ENCODE measurements at regions not wholly inside any gene's neighbourhood (a gene's known extent, or its start where the extent isn't known, plus 50 kb on each side); places are given as distances from the start of the nearest gene placed in this dataset.

DNA sequence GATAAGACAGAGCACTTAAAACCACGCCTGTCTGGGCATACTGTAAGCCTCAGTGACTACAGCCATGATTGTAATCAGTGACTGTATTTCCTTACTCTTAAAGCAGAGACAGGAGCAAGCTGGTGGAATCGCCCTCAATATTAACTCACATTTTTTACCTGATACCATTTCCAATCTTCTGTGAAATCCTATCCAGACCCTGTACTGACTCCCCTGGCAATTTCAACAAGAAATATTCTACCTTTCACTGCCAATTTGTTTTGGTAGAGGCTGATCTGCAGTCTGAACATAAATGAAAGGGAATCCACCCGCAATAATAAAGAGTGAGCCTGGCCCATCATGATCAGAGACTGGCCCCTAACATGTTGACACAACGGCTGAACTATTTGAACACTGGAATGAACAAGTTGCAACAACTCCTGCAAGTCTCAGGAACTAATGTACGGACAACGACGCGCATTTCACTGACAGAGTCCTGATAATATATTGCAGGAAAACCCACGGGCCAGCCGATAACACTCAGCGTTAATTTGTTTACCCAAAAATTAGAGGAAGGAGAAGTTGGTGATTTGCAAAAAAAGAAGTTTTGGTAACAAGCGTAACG lies 195.5 kb upstream of the BTG1 start:
- no peaks in the 10 kb centered on the region for H3K27me3 ChIP-seq (ENCODE audit: insufficient read depth, low read length)
- H3K27ac ChIP-seq (ENCODE audit: low read depth, low read length): no peak overlapping the region
- no peaks in the 10 kb centered on the region for H3K36me3 ChIP-seq (ENCODE audit: insufficient read depth, low read length)
- H3K4me1 ChIP-seq (ENCODE audit: control insufficient read depth, insufficient read depth, low read length, unreplicated experiment): no peaks in the 10 kb centered on the region
- H2AFZ ChIP-seq (ENCODE audit: low read length, unreplicated experiment): no peak overlapping the region
- no peaks in the 10 kb centered on the region for H3K79me2 ChIP-seq (ENCODE audit: control insufficient read depth, insufficient read depth, low read length, unreplicated experiment)
- no peak overlapping the region for H3K4me3 ChIP-seq (ENCODE audit: low read depth, low read length)

GRCh38 chr12:92340441-92341064 lies 194.9 kb upstream of the BTG1 start:
- H3K4me1 ChIP-seq (ENCODE audit: control insufficient read depth, insufficient read depth, low read length, unreplicated experiment): no peaks in the 10 kb centered on the region

DNA sequence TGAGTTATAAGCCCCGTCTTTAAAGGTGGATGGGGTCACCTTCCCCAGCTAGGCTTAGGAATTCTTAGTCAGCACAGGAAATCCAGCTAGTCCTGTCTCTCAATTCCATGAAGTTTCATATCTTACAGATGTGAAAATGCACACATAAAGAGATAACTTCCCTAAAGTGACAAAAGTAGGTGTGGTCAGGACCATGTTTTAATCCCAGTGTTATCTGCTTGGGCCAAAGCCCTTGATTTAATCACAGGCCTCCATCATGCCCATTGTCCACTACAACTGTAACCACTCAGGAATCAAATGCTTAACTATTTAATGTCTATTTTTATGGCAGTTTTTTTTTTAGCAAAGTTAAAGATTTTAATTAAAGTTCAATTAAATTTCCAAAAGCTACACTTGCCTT lies 194.4 kb upstream of the BTG1 start:
- Histone ChIP-seq H3K27me3 (ENCODE audit: insufficient read depth, low read length) (no peaks in the 10 kb centered on the region), H3K4me1 (ENCODE audit: control insufficient read depth, insufficient read depth, low read length, unreplicated experiment) (no peaks in the 10 kb centered on the region), H2AFZ (ENCODE audit: low read length, unreplicated experiment) (no peak overlapping the region), H3K4me3 (ENCODE audit: low read depth, low read length) (no peak overlapping the region), H3K79me2 (ENCODE audit: control insufficient read depth, insufficient read depth, low read length, unreplicated experiment) (no peaks in the 10 kb centered on the region), H3K27ac (ENCODE audit: low read depth, low read length) (no peak overlapping the region), H3K36me3 (ENCODE audit: insufficient read depth, low read length) (no peaks in the 10 kb centered on the region)

More at GRCh38 chr12:92340441-92341064, 194.9 kb upstream of the BTG1 start:
- H2AFZ ChIP-seq (ENCODE audit: low read length, unreplicated experiment): no peak overlapping the region
- no peaks in the 10 kb centered on the region for H3K27me3 ChIP-seq (ENCODE audit: insufficient read depth, low read length)
- H3K27ac ChIP-seq (ENCODE audit: low read depth, low read length): no peak overlapping the region
- H3K79me2 ChIP-seq (ENCODE audit: control insufficient read depth, insufficient read depth, low read length, unreplicated experiment): no peaks in the 10 kb centered on the region
- no peak overlapping the region for H3K4me3 ChIP-seq (ENCODE audit: low read depth, low read length)
- no peaks in the 10 kb centered on the region for H3K36me3 ChIP-seq (ENCODE audit: insufficient read depth, low read length)

GRCh38 chr12:92339198-92339821 lies 193.7 kb upstream of the BTG1 start:
- no peaks in the 10 kb centered on the region for H3K4me1 ChIP-seq (ENCODE audit: control insufficient read depth, insufficient read depth, low read length, unreplicated experiment)
- no peak overlapping the region for H3K4me3 ChIP-seq (ENCODE audit: low read depth, low read length)
- no peaks in the 10 kb centered on the region for H3K79me2 ChIP-seq (ENCODE audit: control insufficient read depth, insufficient read depth, low read length, unreplicated experiment)
- H3K27me3 ChIP-seq (ENCODE audit: insufficient read depth, low read length): no peaks in the 10 kb centered on the region
- H3K27ac ChIP-seq (ENCODE audit: low read depth, low read length): no peak overlapping the region
- H2AFZ ChIP-seq (ENCODE audit: low read length, unreplicated experiment): no peak overlapping the region
- no peaks in the 10 kb centered on the region for H3K36me3 ChIP-seq (ENCODE audit: insufficient read depth, low read length)

GRCh38 chr12:92338671-92339070 lies 193.0 kb upstream of the BTG1 start:
- Histone ChIP-seq H3K27ac (ENCODE audit: low read depth, low read length) (no peak overlapping the region), H3K4me3 (ENCODE audit: low read depth, low read length) (no peak overlapping the region), H3K79me2 (ENCODE audit: control insufficient read depth, insufficient read depth, low read length, unreplicated experiment) (no peaks in the 10 kb centered on the region), H3K4me1 (ENCODE audit: control insufficient read depth, insufficient read depth, low read length, unreplicated experiment) (no peaks in the 10 kb centered on the region), H3K36me3 (ENCODE audit: insufficient read depth, low read length) (no peaks in the 10 kb centered on the region), H2AFZ (ENCODE audit: low read length, unreplicated experiment) (no peak overlapping the region), H3K27me3 (ENCODE audit: insufficient read depth, low read length) (no peaks in the 10 kb centered on the region)

GRCh38 chr12:92338102-92338501 lies 192.5 kb upstream of the BTG1 start:
- no peaks in the 10 kb centered on the region for H3K27me3 ChIP-seq (ENCODE audit: insufficient read depth, low read length)
- no peaks in the 10 kb centered on the region for H3K79me2 ChIP-seq (ENCODE audit: control insufficient read depth, insufficient read depth, low read length, unreplicated experiment)
- H3K27ac ChIP-seq (ENCODE audit: low read depth, low read length): no peak overlapping the region
- H3K4me3 ChIP-seq (ENCODE audit: low read depth, low read length): no peak overlapping the region
- H3K4me1 ChIP-seq (ENCODE audit: control insufficient read depth, insufficient read depth, low read length, unreplicated experiment): no peaks in the 10 kb centered on the region
- no peaks in the 10 kb centered on the region for H3K36me3 ChIP-seq (ENCODE audit: insufficient read depth, low read length)
- H2AFZ ChIP-seq (ENCODE audit: low read length, unreplicated experiment): no peak overlapping the region

- H3K27me3 ChIP-seq (ENCODE audit: insufficient read depth, low read length): no peaks in the 10 kb centered on the region
- no peak overlapping the region for H3K4me3 ChIP-seq (ENCODE audit: low read depth, low read length)
- no peaks in the 10 kb centered on the region for H3K36me3 ChIP-seq (ENCODE audit: insufficient read depth, low read length)
- no peak overlapping the region for H3K27ac ChIP-seq (ENCODE audit: low read depth, low read length)
- H2AFZ ChIP-seq (ENCODE audit: low read length, unreplicated experiment): no peak overlapping the region
- no peaks in the 10 kb centered on the region for H3K79me2 ChIP-seq (ENCODE audit: control insufficient read depth, insufficient read depth, low read length, unreplicated experiment)
- no peaks in the 10 kb centered on the region for H3K4me1 ChIP-seq (ENCODE audit: control insufficient read depth, insufficient read depth, low read length, unreplicated experiment)
Measured at GRCh38 chr12:92337128-92337527, 191.5 kb upstream of the BTG1 start.

DNA sequence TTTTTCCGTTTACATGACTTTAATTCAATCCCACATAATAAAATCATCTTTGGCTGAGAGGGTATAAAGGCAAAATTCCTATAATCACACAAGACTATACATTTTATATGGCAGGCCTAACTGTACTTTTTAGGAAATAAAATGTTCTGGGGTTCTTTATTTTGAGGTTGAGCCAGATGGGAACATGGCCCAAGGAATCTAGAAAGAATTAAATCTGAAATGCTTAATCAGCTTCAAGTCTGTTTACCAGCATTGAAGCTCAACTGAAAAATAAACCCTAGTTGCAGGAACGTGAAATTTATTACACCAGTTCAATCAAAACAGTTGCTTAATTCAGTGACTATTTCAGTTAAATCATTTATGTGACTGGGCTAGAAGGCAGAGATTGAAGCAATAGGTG lies 191.0 kb upstream of the BTG1 start:
- Histone ChIP-seq H3K4me3 (ENCODE audit: low read depth, low read length) (no peak overlapping the region), H3K36me3 (ENCODE audit: insufficient read depth, low read length) (no peaks in the 10 kb centered on the region), H3K27me3 (ENCODE audit: insufficient read depth, low read length) (no peaks in the 10 kb centered on the region), H2AFZ (ENCODE audit: low read length, unreplicated experiment) (no peak overlapping the region), H3K27ac (ENCODE audit: low read depth, low read length) (no peak overlapping the region), H3K79me2 (ENCODE audit: control insufficient read depth, insufficient read depth, low read length, unreplicated experiment) (no peaks in the 10 kb centered on the region), H3K4me1 (ENCODE audit: control insufficient read depth, insufficient read depth, low read length, unreplicated experiment) (no peaks in the 10 kb centered on the region)

DNA sequence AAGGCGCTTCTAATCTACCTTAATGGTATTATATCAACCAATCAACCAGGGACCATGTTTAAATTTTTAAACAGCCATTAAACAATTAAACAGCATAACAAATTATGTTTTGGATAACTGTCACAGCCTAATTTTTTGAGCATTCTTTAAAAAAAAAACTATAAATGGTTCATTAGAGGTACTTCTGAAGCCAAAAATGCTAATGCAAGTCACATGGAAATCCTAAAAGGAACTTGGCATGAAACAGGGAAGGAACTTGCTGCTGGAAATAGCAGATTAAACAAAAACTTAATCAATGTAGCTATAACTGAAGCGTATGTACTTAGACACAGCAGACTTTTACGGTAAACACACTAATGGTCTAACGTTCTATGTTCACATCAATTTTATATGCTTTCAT lies 190.2 kb upstream of the BTG1 start:
- H3K4me3 ChIP-seq (ENCODE audit: low read depth, low read length): no peak overlapping the region
- H2AFZ ChIP-seq (ENCODE audit: low read length, unreplicated experiment): no peak overlapping the region
- no peaks in the 10 kb centered on the region for H3K4me1 ChIP-seq (ENCODE audit: control insufficient read depth, insufficient read depth, low read length, unreplicated experiment)
- no peaks in the 10 kb centered on the region for H3K27me3 ChIP-seq (ENCODE audit: insufficient read depth, low read length)
- no peaks in the 10 kb centered on the region for H3K79me2 ChIP-seq (ENCODE audit: control insufficient read depth, insufficient read depth, low read length, unreplicated experiment)
- H3K36me3 ChIP-seq (ENCODE audit: insufficient read depth, low read length): no peaks in the 10 kb centered on the region
- no peak overlapping the region for H3K27ac ChIP-seq (ENCODE audit: low read depth, low read length)

DNA sequence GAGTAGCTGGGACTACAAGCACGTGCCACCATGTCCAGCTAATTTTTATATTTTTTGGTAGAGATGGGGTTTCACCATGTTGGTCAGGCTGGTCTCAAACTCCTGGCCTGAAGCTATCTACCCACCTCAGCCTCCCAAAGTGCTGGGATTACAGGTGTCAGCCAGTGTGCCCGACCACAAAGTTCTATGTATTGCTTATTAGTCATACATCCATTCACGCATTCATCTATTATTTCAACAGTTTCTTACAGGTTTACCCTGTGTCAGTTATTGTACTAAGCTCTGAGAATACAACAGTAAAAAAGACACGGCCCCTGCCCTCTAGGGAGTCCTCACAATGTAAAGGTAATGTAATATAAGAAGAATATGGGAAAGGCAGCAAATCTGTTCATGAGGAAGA lies 188.9 kb upstream of the BTG1 start:
- no peaks in the 10 kb centered on the region for H3K4me1 ChIP-seq (ENCODE audit: control insufficient read depth, insufficient read depth, low read length, unreplicated experiment)
- H3K36me3 ChIP-seq (ENCODE audit: insufficient read depth, low read length): no peaks in the 10 kb centered on the region
- no peak overlapping the region for H3K27ac ChIP-seq (ENCODE audit: low read depth, low read length)
- H3K4me3 ChIP-seq (ENCODE audit: low read depth, low read length): no peak overlapping the region
- H2AFZ ChIP-seq (ENCODE audit: low read length, unreplicated experiment): no peak overlapping the region
- H3K79me2 ChIP-seq (ENCODE audit: control insufficient read depth, insufficient read depth, low read length, unreplicated experiment): no peaks in the 10 kb centered on the region
- no peaks in the 10 kb centered on the region for H3K27me3 ChIP-seq (ENCODE audit: insufficient read depth, low read length)

DNA sequence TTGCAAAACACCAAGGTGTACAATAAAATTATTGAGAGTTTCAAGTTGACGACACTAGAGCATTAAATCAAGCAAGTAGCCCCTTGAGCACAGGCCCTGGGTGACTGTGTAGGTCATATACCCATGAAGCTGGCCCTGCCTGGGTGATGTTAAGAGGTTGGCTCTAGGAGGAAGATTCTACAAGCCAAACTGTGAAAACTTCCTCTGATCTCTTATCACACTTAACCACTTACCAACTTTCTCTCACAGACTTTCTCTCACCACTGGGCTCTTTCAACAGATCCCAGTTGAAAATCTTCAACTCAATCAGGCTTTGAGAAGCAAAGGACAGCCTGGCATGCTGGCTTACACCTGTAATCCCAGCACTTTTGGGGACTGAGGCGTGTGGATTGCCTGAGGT lies 186.9 kb upstream of the BTG1 start:
- H3K36me3 ChIP-seq (ENCODE audit: insufficient read depth, low read length): no peaks in the 10 kb centered on the region
- no peak overlapping the region for H3K4me3 ChIP-seq (ENCODE audit: low read depth, low read length)
- H2AFZ ChIP-seq (ENCODE audit: low read length, unreplicated experiment): no peak overlapping the region
- no peaks in the 10 kb centered on the region for H3K4me1 ChIP-seq (ENCODE audit: control insufficient read depth, insufficient read depth, low read length, unreplicated experiment)
- no peak overlapping the region for H3K27ac ChIP-seq (ENCODE audit: low read depth, low read length)
- H3K79me2 ChIP-seq (ENCODE audit: control insufficient read depth, insufficient read depth, low read length, unreplicated experiment): no peaks in the 10 kb centered on the region
- H3K27me3 ChIP-seq (ENCODE audit: insufficient read depth, low read length): no peaks in the 10 kb centered on the region
